ENCODE measurements at regions not wholly inside any gene's neighbourhood (a gene's known extent, or its start where the extent isn't known, plus 50 kb on each side); places are given as distances from the start of the nearest gene placed in this dataset.

DNA sequence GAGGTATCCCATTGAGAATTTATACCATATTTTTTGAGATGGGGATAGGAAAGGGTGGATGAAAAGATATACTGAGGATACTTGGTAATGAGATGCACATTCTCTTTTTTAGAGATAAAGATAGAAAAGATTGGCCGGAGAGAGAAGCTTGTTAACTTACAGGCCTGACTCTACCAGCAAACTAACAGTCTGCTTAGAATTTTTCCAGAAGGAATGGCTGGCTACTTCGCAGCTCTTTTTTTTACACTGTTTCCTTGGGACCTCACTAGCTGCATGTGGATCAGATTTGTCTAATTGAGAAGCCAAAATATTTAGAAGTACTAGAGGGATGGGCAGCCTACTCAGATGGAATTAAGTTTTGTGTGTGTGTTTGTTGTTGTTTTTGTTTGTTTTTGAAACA is 586.6 kb downstream of the TAFA4 start:
- H3K4me1 ChIP-seq (ENCODE audit: control insufficient read depth, extremely low read depth, insufficient read depth, low read length): no peaks in the 10 kb centered on the region
- no peaks in the 10 kb centered on the region for H3K36me3 ChIP-seq (ENCODE audit: control insufficient read depth, insufficient read depth, low read length)
- TF ChIP-seq EZH2 (IDR thresholded peaks at IDR 0.05; ENCODE audit: low read length, missing control alignments): no peak
- TF ChIP-seq, protein P1, sequence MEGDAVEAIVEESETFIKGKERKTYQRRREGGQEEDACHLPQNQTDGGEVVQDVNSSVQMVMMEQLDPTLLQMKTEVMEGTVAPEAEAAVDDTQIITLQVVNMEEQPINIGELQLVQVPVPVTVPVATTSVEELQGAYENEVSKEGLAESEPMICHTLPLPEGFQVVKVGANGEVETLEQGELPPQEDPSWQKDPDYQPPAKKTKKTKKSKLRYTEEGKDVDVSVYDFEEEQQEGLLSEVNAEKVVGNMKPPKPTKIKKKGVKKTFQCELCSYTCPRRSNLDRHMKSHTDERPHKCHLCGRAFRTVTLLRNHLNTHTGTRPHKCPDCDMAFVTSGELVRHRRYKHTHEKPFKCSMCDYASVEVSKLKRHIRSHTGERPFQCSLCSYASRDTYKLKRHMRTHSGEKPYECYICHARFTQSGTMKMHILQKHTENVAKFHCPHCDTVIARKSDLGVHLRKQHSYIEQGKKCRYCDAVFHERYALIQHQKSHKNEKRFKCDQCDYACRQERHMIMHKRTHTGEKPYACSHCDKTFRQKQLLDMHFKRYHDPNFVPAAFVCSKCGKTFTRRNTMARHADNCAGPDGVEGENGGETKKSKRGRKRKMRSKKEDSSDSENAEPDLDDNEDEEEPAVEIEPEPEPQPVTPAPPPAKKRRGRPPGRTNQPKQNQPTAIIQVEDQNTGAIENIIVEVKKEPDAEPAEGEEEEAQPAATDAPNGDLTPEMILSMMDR (conservative IDR thresholded peaks at IDR 0.05 in 1 of 2, IDR thresholded peaks at IDR 0.05 in 1 of 2; ENCODE audit: low read depth in 1 of 2, low read length in 2 of 2): no peak
- no peak overlapping the region for H3K4me2 ChIP-seq (ENCODE audit: extremely low read depth, insufficient read depth, low read length)
- DNase-seq (ENCODE audit: low read depth in 2 of 2): no peak
- H3K27ac ChIP-seq (ENCODE audit: insufficient read depth, low read length): no peak overlapping the region
- H3K9me3 ChIP-seq (ENCODE audit: control insufficient read depth, insufficient read depth, low read depth, low read length): no peaks in the 10 kb centered on the region
- H4K20me1 ChIP-seq (ENCODE audit: control insufficient read depth, extremely low read depth, insufficient read depth, low read length): no peaks in the 10 kb centered on the region
- H3K27me3 ChIP-seq (ENCODE audit: control insufficient read depth, insufficient read depth, low read length): no peaks in the 10 kb centered on the region
- no peak overlapping the region for H2AFZ ChIP-seq (ENCODE audit: low read length)
- no peaks in the 10 kb centered on the region for H3K79me2 ChIP-seq (ENCODE audit: control insufficient read depth, insufficient read depth, low read length)
- no peak overlapping the region for H3K9ac ChIP-seq (ENCODE audit: insufficient read depth, low read length)
- H3K4me3 ChIP-seq (replicated peaks in 1 of 4; ENCODE audit: control extremely low read depth in 1 of 4, insufficient read depth in 1 of 4, low read depth in 3 of 4, low read length in 4 of 4): no peak overlapping the region

- Histone ChIP-seq H3K9me3 (ENCODE audit: control insufficient read depth, insufficient read depth, low read depth, low read length) (no peaks in the 10 kb centered on the region), H3K4me1 (ENCODE audit: control insufficient read depth, extremely low read depth, insufficient read depth, low read length) (no peaks in the 10 kb centered on the region), H3K36me3 (ENCODE audit: control insufficient read depth, insufficient read depth, low read length) (no peaks in the 10 kb centered on the region), H3K4me2 (ENCODE audit: extremely low read depth, insufficient read depth, low read length) (no peak overlapping the region), H4K20me1 (ENCODE audit: control insufficient read depth, extremely low read depth, insufficient read depth, low read length) (no peaks in the 10 kb centered on the region), H3K27me3 (ENCODE audit: control insufficient read depth, insufficient read depth, low read length) (no peaks in the 10 kb centered on the region), H3K79me2 (ENCODE audit: control insufficient read depth, insufficient read depth, low read length) (no peaks in the 10 kb centered on the region), H3K4me3 (replicated peaks in 1 of 4; ENCODE audit: control extremely low read depth in 1 of 4, insufficient read depth in 1 of 4, low read depth in 3 of 4, low read length in 4 of 4) (no peak overlapping the region), H3K9ac (ENCODE audit: insufficient read depth, low read length) (no peak overlapping the region), H2AFZ (ENCODE audit: low read length) (no peak overlapping the region), H3K27ac (ENCODE audit: insufficient read depth, low read length) (no peak overlapping the region)
- no peak for DNase-seq (ENCODE audit: low read depth in 2 of 2)
- TF ChIP-seq, protein P1 (conservative IDR thresholded peaks at IDR 0.05 in 1 of 2, IDR thresholded peaks at IDR 0.05 in 1 of 2; ENCODE audit: low read depth in 1 of 2, low read length in 2 of 2): no peak
- no peak for TF ChIP-seq EZH2 (IDR thresholded peaks at IDR 0.05; ENCODE audit: low read length, missing control alignments)
These were observed 589.9 kb downstream of the TAFA4 start for GRCh38 chr3:68342426-68342825.

- no peaks in the 10 kb centered on the region for H3K9me3 ChIP-seq (ENCODE audit: control insufficient read depth, insufficient read depth, low read depth, low read length)
- no peak overlapping the region for H3K4me2 ChIP-seq (ENCODE audit: extremely low read depth, insufficient read depth, low read length)
- no peaks in the 10 kb centered on the region for H3K4me1 ChIP-seq (ENCODE audit: control insufficient read depth, extremely low read depth, insufficient read depth, low read length)
- no peak overlapping the region for H3K9ac ChIP-seq (ENCODE audit: insufficient read depth, low read length)
- no peak overlapping the region for H2AFZ ChIP-seq (ENCODE audit: low read length)
- DNase-seq (ENCODE audit: low read depth in 2 of 2): no peak
- no peaks in the 10 kb centered on the region for H3K36me3 ChIP-seq (ENCODE audit: control insufficient read depth, insufficient read depth, low read length)
- no peak overlapping the region for H3K27ac ChIP-seq (ENCODE audit: insufficient read depth, low read length)
- H4K20me1 ChIP-seq (ENCODE audit: control insufficient read depth, extremely low read depth, insufficient read depth, low read length): no peaks in the 10 kb centered on the region
- no peak for TF ChIP-seq EZH2 (IDR thresholded peaks at IDR 0.05; ENCODE audit: low read length, missing control alignments)
- TF ChIP-seq, protein P1 (conservative IDR thresholded peaks at IDR 0.05 in 1 of 2, IDR thresholded peaks at IDR 0.05 in 1 of 2; ENCODE audit: low read depth in 1 of 2, low read length in 2 of 2): no peak
- H3K79me2 ChIP-seq (ENCODE audit: control insufficient read depth, insufficient read depth, low read length): no peaks in the 10 kb centered on the region
- H3K27me3 ChIP-seq (ENCODE audit: control insufficient read depth, insufficient read depth, low read length): no peaks in the 10 kb centered on the region
- no peak overlapping the region for H3K4me3 ChIP-seq (replicated peaks in 1 of 4; ENCODE audit: control extremely low read depth in 1 of 4, insufficient read depth in 1 of 4, low read depth in 3 of 4, low read length in 4 of 4)
These were observed 596.3 kb downstream of the TAFA4 start for GRCh38 chr3:68336042-68336441.
